HepG2 (cell line): ENCODE measurements at regions not wholly inside any gene's neighbourhood (a gene's known extent, or its start where the extent isn't known, plus 50 kb on each side); places are given as distances from the start of the nearest gene placed in this dataset.

ENCODE experiments used
- ATAC-seq: fragments of 200-7000 bp; cut with Tn5 transposase; 3 replicates; pipeline ENCODE4 v1.9.1; 2020; ENCODE audit warnings: mild to moderate bottlenecking, moderate library complexity
- BruUV-seq: library from RNA; stranded (reverse); fragments of 400-500 nt; replicated peaks from 2 replicates; lab custom pipeline; 2021; lab: Mats Ljungman, UMichigan
- CTCF ChIA-PET: fragments of 300-600 bp; formaldehyde crosslinking; extraction: SDS; loops from one replicate; lab custom pipeline; 2021; ENCODE audit warnings: low total read pairs, inconsistent platforms, low intra/inter-chr PET ratio; lab: Yijun Ruan, JAX
- POLR2A ChIA-PET: fragments of 350-600 bp; sonication (Branson Sonifier 250); formaldehyde crosslinking; loops from one replicate; lab custom pipeline; 2020; ENCODE audit warnings: antibody characterized with exemption, inconsistent platforms; lab: Yijun Ruan, JAX
- DNase-seq: peaks from one replicate; pipeline ENCODE4 v3.0.0-alpha.2; 2015; ENCODE audit warnings: low spot score
- FAIRE-seq: peaks from 3 replicates; lab custom pipeline; 2011; peaks lifted over from hg19 to GRCh38; lab: Jason Lieb, UNC
- H2AFZ ChIP-seq: one replicate; pipeline ENCODE4 v1.6.1; 2011; ENCODE audit warnings: low read length, inconsistent platforms
- H3K27ac ChIP-seq: fragments of 300-600 bp; 3 replicates; pipeline ENCODE4 v1.8.0; 2011; ENCODE audit warnings: mixed run types, mild to moderate bottlenecking, mixed read lengths, low read length, inconsistent platforms; ENCODE audit not compliant: insufficient read depth; ENCODE audit errors: extremely low read length
- H3K27me3 ChIP-seq, 2 experiments: fragments of 200-600 bp in 1 of 2; 2 replicates in 1 of 2; 3 replicates in 1 of 2; pipeline versions ENCODE4 v1.6.0 to v1.8.0; 2011; ENCODE audit warnings: low read length in 2 of 2, mild to moderate bottlenecking in 2 of 2, moderate library complexity in 2 of 2, inconsistent platforms in 1 of 2; ENCODE audit not compliant: insufficient read depth in 2 of 2, control insufficient read depth in 1 of 2
- H3K36me3 ChIP-seq, 2 experiments: fragments of 200-600 bp in 1 of 2; replicated peaks in 1 of 2; 2 replicates in 1 of 2; 3 replicates in 1 of 2; pipeline versions ENCODE4 v1.5.1 to v1.8.0; 2011; ENCODE audit warnings: low read length in 2 of 2, inconsistent platforms in 1 of 2; ENCODE audit not compliant: insufficient read depth in 2 of 2, control insufficient read depth in 1 of 2
- H3K4me1 ChIP-seq: 2 replicates; pipeline ENCODE4 v1.5.1; 2012; ENCODE audit warnings: low read length, inconsistent platforms; ENCODE audit not compliant: insufficient read depth
- H3K4me2 ChIP-seq: 2 replicates; pipeline ENCODE4 v1.6.0; 2011; ENCODE audit warnings: low read depth, low read length, inconsistent platforms
- H3K4me3 ChIP-seq, 3 experiments: fragments of 200-600 bp in 1 of 3; sonication (generic), shearing (Covaris generic) in 1 of 3; replicated peaks in 1 of 3; 2 replicates each; pipeline ENCODE4 v1.5.1; 2011 to 2016; ENCODE audit warnings: low read length in 3 of 3, inconsistent platforms in 2 of 3, low read depth in 2 of 3, mild to moderate bottlenecking in 2 of 3, control low read depth in 1 of 3, mixed read lengths in 1 of 3; ENCODE audit not compliant: insufficient read depth in 1 of 3
- H3K79me2 ChIP-seq: one replicate; pipeline ENCODE4 v1.6.1; 2011; ENCODE audit warnings: low read length, inconsistent platforms; ENCODE audit not compliant: insufficient read depth
- H3K9ac ChIP-seq: 2 replicates; pipeline ENCODE4 v1.6.0; 2011; ENCODE audit warnings: mild to moderate bottlenecking, low read depth, low read length, inconsistent platforms; ENCODE audit not compliant: insufficient read depth
- H3K9me3 ChIP-seq: 2 replicates; pipeline ENCODE4 v1.5.1; 2012; ENCODE audit warnings: mild to moderate bottlenecking, low read length
- H4K20me1 ChIP-seq: 2 replicates; pipeline ENCODE4 v1.6.0; 2011; ENCODE audit warnings: inconsistent platforms, mild to moderate bottlenecking, low read length, moderate library complexity; ENCODE audit not compliant: insufficient read depth
- MAFF ChIP-seq: IDR thresholded peaks from 2 replicates; pipeline ENCODE4 v1.6.1; 2011; ENCODE audit warnings: low read depth, low read length, improper control_type of control experiment
- MAFK ChIP-seq, 2 experiments: IDR thresholded peaks in 1 of 2; conservative IDR thresholded peaks in 1 of 2; 2 replicates each; pipeline ENCODE4 v1.6.1; 2011; ENCODE audit warnings: improper control_type of control experiment in 2 of 2, low read length in 2 of 2
- NR3C1 ChIP-seq: sonication (generic); formaldehyde crosslinking; IDR thresholded peaks from 2 replicates; pipeline ENCODE4 v1.4.0; 2020; ENCODE audit warnings: missing genetic modification reagents
- SMC3 ChIP-seq: IDR thresholded peaks from 2 replicates; pipeline ENCODE4 v1.6.1; 2011; ENCODE audit warnings: low read length, improper control_type of control experiment
- SOX6 ChIP-seq, 2 experiments: fragments of 450-650 bp in 1 of 2; sonication (generic) in 1 of 2; formaldehyde crosslinking in 1 of 2; IDR thresholded peaks; 2 replicates each; pipeline versions ENCODE4 v1.4.0 to v1.6.1; 2017 to 2020; ENCODE audit warnings: antibody characterized with exemption in 1 of 2, mild to moderate bottlenecking in 1 of 2, missing genetic modification reagents in 1 of 2
- TBX3 ChIP-seq: fragments of 450-650 bp; IDR thresholded peaks from 2 replicates; pipeline ENCODE4 v1.6.1; 2017; ENCODE audit warnings: antibody characterized with exemption, mild to moderate bottlenecking, inconsistent platforms, borderline replicate concordance
- ZNF280B ChIP-seq: sonication (generic); formaldehyde crosslinking; IDR thresholded peaks from 2 replicates; pipeline ENCODE4 v1.5.0; 2020; ENCODE audit warnings: missing genetic modification reagents, mild to moderate bottlenecking, borderline replicate concordance
- ZSCAN25 ChIP-seq: sonication (generic); formaldehyde crosslinking; IDR thresholded peaks from 2 replicates; pipeline ENCODE4 v1.8.0; 2022; ENCODE audit warnings: mild to moderate bottlenecking, missing genetic modification reagents
- WGBS: methylation state at CpG from one replicate; pipeline ENCODE4 v1.1.6; 2017; ENCODE audit warnings: low lambda C conversion rate; 5-methylcytosine and 5-hydroxymethylcytosine counted together
- in situ Hi-C: cut with HindIII; loops from 2 replicates; pipeline ENCODE4 v1.10.0; 2017; ENCODE audit warnings: low pct_unique_long_range_greater_than_20kb; ENCODE audit not compliant: extremely low pct_ligation_motif_present
- intact Hi-C: fragments of 100-400 bp; cut with micrococcal nuclease; formaldehyde crosslinking; loops from one replicate; pipeline ENCODE4 v1.10.0; 2022; ENCODE audit not compliant: unreplicated experiment
- TF ChIP-seq, protein P1 (sequence below): sonication (generic); formaldehyde crosslinking; IDR thresholded peaks from 2 replicates; pipeline ENCODE4 v1.5.0; 2020; ENCODE audit warnings: missing genetic modification reagents
- TF ChIP-seq, protein P2 (sequence below): sonication (generic); formaldehyde crosslinking; IDR thresholded peaks from 2 replicates; pipeline ENCODE4 v1.4.0; 2020; ENCODE audit warnings: mild to moderate bottlenecking, missing genetic modification reagents

DNA sequence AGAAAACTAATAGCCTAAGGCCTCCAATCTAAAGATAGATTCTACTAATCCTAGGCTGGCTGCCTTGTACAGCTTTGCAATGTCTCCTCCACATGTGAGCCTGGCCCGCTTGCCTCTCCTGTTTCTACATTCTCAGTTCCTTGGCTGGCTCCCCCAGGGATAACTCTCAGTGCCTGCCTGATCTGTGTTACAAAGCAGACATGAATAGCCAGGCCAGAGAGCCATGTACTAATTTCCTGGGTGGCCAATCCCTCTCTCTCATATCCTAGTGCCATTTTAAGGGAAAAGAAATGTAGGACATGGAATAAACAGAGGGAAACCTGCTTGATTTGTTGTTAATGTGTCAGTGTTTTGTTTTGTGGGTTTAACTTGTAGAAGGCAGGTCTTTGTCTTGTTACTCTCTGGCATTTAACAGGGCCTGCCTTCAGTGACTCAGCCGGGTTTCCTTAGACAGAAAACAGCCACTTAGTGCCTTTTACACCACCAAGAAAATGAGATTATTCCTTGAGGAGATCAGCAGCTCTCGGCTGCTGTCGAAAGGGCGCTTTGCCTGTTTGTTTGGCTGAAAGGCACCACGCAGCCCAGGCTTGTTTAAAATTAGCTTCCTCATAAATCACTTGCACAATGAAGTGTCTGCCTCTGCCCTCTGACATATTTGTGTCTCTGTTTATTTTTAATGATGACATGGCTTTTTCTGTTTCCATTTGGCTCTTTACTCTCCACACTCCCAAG lies 702.7 kb downstream of the MAFB start:
- 18% methylated on average over 6 of the region's 6 CpGs for WGBS
- H3K27ac ChIP-seq: no peak overlapping the region
- no peaks in the 10 kb centered on the region for H3K79me2 ChIP-seq
- DNase-seq (no peak), ATAC-seq (no peak), FAIRE-seq (no peak)
- H3K36me3 ChIP-seq: no peaks in the 10 kb centered on the region
- ChIA-PET POLR2A (no interaction called here), CTCF (no interaction called here)
- H3K4me2 ChIP-seq: no peak overlapping the region
- H2AFZ ChIP-seq: no peak overlapping the region
- TF ChIP-seq, protein P1, sequence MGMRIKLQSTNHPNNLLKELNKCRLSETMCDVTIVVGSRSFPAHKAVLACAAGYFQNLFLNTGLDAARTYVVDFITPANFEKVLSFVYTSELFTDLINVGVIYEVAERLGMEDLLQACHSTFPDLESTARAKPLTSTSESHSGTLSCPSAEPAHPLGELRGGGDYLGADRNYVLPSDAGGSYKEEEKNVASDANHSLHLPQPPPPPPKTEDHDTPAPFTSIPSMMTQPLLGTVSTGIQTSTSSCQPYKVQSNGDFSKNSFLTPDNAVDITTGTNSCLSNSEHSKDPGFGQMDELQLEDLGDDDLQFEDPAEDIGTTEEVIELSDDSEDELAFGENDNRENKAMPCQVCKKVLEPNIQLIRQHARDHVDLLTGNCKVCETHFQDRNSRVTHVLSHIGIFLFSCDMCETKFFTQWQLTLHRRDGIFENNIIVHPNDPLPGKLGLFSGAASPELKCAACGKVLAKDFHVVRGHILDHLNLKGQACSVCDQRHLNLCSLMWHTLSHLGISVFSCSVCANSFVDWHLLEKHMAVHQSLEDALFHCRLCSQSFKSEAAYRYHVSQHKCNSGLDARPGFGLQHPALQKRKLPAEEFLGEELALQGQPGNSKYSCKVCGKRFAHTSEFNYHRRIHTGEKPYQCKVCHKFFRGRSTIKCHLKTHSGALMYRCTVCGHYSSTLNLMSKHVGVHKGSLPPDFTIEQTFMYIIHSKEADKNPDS (CRISPR knock-in tag): no peak
- TF ChIP-seq TBX3 (no peak), MAFF (peak; percentile 85), SMC3 (no peak), MAFK (conservative IDR thresholded peaks at IDR 0.05 in 1 of 2, IDR thresholded peaks at IDR 0.05 in 1 of 2; ENCODE audit: low read length in 2 of 2) (peak; percentile 80 to 90)
- no peaks in the 10 kb centered on the region for H3K27me3 ChIP-seq
- H4K20me1 ChIP-seq: no peaks in the 10 kb centered on the region
- peaks cover 93% of the 10 kb centered on the region for H3K9me3 ChIP-seq
- in situ Hi-C loops: no loop called here
- H3K9ac ChIP-seq: no peak overlapping the region
- H3K4me3 ChIP-seq: no peak overlapping the region
- intact Hi-C loops: no loop called here
- no peaks in the 10 kb centered on the region for H3K4me1 ChIP-seq
- BruUV-seq: no TSS peak

DNA sequence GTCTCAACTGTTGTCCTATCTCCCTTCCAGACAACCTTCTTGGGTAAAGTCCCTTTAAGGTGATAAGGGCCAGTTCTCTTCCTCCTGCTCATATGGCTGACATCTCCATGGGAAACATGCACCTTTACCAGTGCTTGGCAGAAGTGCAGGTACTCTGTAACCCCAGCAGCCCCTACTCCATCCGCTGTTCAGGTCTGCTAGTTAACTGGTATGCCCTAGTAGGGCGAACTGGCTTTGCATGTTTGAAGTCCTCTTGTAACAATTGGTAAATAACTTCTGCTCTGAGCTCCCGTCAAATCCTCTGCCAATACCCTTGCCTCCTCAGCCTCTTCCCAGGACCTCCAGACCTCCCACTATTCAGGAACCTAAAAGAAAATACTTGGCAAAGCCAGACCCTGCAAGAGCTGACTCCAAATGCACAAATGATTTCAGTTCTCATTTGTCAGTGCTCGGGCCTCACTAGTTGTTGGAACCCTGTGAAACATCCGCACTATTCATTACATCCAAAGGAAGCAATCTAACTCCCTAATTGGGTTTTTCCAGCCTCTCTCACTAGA lies 703.7 kb downstream of the MAFB start:
- WGBS: 35% methylated on average over 5 of the region's 5 CpGs
- FAIRE-seq (no peak), ATAC-seq (no peak), DNase-seq (no peak)
- no peaks in the 10 kb centered on the region for H3K79me2 ChIP-seq
- no peaks in the 10 kb centered on the region for H3K27me3 ChIP-seq
- ChIA-PET CTCF (no interaction called here), POLR2A (no interaction called here)
- no peaks in the 10 kb centered on the region for H3K4me1 ChIP-seq
- TF ChIP-seq ZSCAN25 (CRISPR knock-in tag): no peak
- no peak for TF ChIP-seq NR3C1
- TF ChIP-seq, protein P2, sequence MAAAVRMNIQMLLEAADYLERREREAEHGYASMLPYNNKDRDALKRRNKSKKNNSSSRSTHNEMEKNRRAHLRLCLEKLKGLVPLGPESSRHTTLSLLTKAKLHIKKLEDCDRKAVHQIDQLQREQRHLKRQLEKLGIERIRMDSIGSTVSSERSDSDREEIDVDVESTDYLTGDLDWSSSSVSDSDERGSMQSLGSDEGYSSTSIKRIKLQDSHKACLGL (CRISPR knock-in tag): no peak
- TF ChIP-seq ZNF280B (CRISPR knock-in tag): no peak
- TF ChIP-seq SOX6 (IDR thresholded peaks at IDR 0.05): no peak
- TF ChIP-seq SOX6 (CRISPR knock-in tag; IDR thresholded peaks at IDR 0.05): no peak
- no peak overlapping the region for H3K27ac ChIP-seq
- no peak overlapping the region for H3K4me2 ChIP-seq
- H3K36me3 ChIP-seq: no peaks in the 10 kb centered on the region
- H3K9me3 ChIP-seq: peaks cover 92% of the 10 kb centered on the region
- BruUV-seq: no TSS peak
- H4K20me1 ChIP-seq: no peaks in the 10 kb centered on the region
- H2AFZ ChIP-seq: no peak overlapping the region
- H3K4me3 ChIP-seq: no peak overlapping the region
- intact Hi-C loops (no loop called here), in situ Hi-C loops (no loop called here)
- no peak overlapping the region for H3K9ac ChIP-seq
